BE2C (cell line): ENCODE measurements at regions not wholly inside any gene's neighbourhood (a gene's known extent, or its start where the extent isn't known, plus 50 kb on each side); places are given as distances from the start of the nearest gene placed in this dataset.

ENCODE experiments used
- DNase-seq: peaks from one replicate; pipeline ENCODE4 v3.0.0-alpha.2; 2020
- H3K27me3 ChIP-seq: fragments of 250-450 bp; sonication (Bioruptor Pico); 2 replicates; pipeline ENCODE4 v1.5.1; 2020; ENCODE audit warnings: mild to moderate bottlenecking
- H3K36me3 ChIP-seq: fragments of 250-450 bp; sonication (Bioruptor Pico); 2 replicates; pipeline ENCODE4 v1.5.1; 2020; ENCODE audit warnings: mild to moderate bottlenecking
- H3K4me1 ChIP-seq: fragments of 250-450 bp; sonication (Bioruptor Pico); 2 replicates; pipeline ENCODE4 v1.5.1; 2020
- H3K4me3 ChIP-seq: 2 replicates; pipeline ENCODE4 v1.5.1; 2011; ENCODE audit warnings: low read depth, low read length
- H3K9me3 ChIP-seq: fragments of 250-450 bp; sonication (Bioruptor Pico); 2 replicates; pipeline ENCODE4 v1.5.1; 2020
- TF ChIP-seq, protein P1 (sequence below): IDR thresholded peaks from 2 replicates; pipeline ENCODE4 v1.5.1; 2012; ENCODE audit warnings: mild to moderate bottlenecking, low read depth, low read length

- no peak for DNase-seq
- no peaks in the 10 kb centered on the region for H3K9me3 ChIP-seq
- no peaks in the 10 kb centered on the region for H3K36me3 ChIP-seq
- H3K4me3 ChIP-seq = no peak overlapping the region
- H3K27me3 ChIP-seq = no peaks in the 10 kb centered on the region
- H3K4me1 ChIP-seq = no peaks in the 10 kb centered on the region
- TF ChIP-seq, protein P1, sequence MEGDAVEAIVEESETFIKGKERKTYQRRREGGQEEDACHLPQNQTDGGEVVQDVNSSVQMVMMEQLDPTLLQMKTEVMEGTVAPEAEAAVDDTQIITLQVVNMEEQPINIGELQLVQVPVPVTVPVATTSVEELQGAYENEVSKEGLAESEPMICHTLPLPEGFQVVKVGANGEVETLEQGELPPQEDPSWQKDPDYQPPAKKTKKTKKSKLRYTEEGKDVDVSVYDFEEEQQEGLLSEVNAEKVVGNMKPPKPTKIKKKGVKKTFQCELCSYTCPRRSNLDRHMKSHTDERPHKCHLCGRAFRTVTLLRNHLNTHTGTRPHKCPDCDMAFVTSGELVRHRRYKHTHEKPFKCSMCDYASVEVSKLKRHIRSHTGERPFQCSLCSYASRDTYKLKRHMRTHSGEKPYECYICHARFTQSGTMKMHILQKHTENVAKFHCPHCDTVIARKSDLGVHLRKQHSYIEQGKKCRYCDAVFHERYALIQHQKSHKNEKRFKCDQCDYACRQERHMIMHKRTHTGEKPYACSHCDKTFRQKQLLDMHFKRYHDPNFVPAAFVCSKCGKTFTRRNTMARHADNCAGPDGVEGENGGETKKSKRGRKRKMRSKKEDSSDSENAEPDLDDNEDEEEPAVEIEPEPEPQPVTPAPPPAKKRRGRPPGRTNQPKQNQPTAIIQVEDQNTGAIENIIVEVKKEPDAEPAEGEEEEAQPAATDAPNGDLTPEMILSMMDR = no peak
These were observed 228.3 kb downstream of the IRX2 start for GRCh38 chr5:2523180-2523579.

GRCh38 chr5:2522372-2522771, 229.1 kb downstream of the IRX2 start:
- TF ChIP-seq, protein P1 = no peak
- H3K4me1 ChIP-seq = no peaks in the 10 kb centered on the region
- no peak overlapping the region for H3K4me3 ChIP-seq
- no peaks in the 10 kb centered on the region for H3K36me3 ChIP-seq
- DNase-seq = no peak
- no peaks in the 10 kb centered on the region for H3K27me3 ChIP-seq
- no peaks in the 10 kb centered on the region for H3K9me3 ChIP-seq

DNA sequence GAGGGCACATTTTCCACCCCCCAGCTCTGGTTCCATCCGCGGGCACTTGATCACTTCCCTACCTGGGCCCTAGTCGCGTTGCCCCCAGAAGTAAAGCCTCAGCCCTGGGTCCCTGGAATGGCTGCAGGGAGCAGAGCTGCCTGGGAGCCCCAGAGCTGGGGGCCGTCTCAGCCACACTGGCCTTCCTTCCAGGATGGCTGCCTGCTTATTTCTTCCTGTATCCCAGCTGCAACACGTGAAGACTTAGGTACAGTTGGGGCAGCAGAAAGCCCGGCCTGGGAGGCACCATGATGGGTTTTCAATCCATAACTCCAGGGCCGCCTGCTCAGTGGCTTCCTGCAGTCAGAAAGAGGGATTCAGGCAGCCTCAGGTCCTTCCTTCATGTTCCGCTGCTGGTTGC, 232.3 kb downstream of the IRX2 start:
- TF ChIP-seq, protein P1 = no peak
- no peak overlapping the region for H3K4me3 ChIP-seq
- no peak for DNase-seq
- no peaks in the 10 kb centered on the region for H3K9me3 ChIP-seq
- H3K4me1 ChIP-seq = no peaks in the 10 kb centered on the region
- no peaks in the 10 kb centered on the region for H3K36me3 ChIP-seq
- H3K27me3 ChIP-seq = no peaks in the 10 kb centered on the region

DNA sequence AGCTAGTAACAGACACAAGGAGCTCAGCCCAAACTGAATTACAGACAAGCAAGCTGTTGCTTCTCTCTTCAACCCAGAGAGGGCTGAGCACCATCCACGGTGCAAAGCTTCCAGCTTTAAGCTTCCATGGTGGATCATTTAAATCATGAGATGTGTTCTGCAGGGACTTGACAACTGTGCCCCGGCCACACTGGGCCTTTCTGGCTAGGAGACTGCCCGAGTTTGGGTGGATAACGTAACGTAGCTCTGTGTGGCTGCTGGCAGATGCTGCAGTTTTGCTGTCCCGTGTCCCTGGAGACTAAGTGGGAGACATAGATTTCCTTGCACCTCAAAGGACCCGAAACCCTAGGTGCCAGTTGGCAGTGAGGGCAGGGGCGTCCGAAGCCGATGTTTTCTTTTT, 234.0 kb downstream of the IRX2 start:
- H3K27me3 ChIP-seq = no peaks in the 10 kb centered on the region
- H3K9me3 ChIP-seq = no peaks in the 10 kb centered on the region
- no peak overlapping the region for H3K4me3 ChIP-seq
- TF ChIP-seq, protein P1 = no peak
- H3K4me1 ChIP-seq = no peaks in the 10 kb centered on the region
- H3K36me3 ChIP-seq = no peaks in the 10 kb centered on the region
- DNase-seq = no peak

GRCh38 chr5:2515180-2515764, 236.2 kb downstream of the IRX2 start:
- DNase-seq = no peak
- no peaks in the 10 kb centered on the region for H3K4me1 ChIP-seq
- H3K27me3 ChIP-seq = no peaks in the 10 kb centered on the region
- no peaks in the 10 kb centered on the region for H3K9me3 ChIP-seq
- H3K36me3 ChIP-seq = no peaks in the 10 kb centered on the region
- H3K4me3 ChIP-seq = no peak overlapping the region
- TF ChIP-seq, protein P1 = no peak

GRCh38 chr5:2514484-2514883, 237.0 kb downstream of the IRX2 start:
- no peaks in the 10 kb centered on the region for H3K9me3 ChIP-seq
- no peak for DNase-seq
- H3K27me3 ChIP-seq = no peaks in the 10 kb centered on the region
- TF ChIP-seq, protein P1 = no peak
- H3K4me3 ChIP-seq = no peak overlapping the region
- no peaks in the 10 kb centered on the region for H3K4me1 ChIP-seq
- H3K36me3 ChIP-seq = no peaks in the 10 kb centered on the region
